ENCODE measurements at regions not wholly inside any gene's neighbourhood (a gene's known extent, or its start where the extent isn't known, plus 50 kb on each side); places are given as distances from the start of the nearest gene placed in this dataset.

DNA sequence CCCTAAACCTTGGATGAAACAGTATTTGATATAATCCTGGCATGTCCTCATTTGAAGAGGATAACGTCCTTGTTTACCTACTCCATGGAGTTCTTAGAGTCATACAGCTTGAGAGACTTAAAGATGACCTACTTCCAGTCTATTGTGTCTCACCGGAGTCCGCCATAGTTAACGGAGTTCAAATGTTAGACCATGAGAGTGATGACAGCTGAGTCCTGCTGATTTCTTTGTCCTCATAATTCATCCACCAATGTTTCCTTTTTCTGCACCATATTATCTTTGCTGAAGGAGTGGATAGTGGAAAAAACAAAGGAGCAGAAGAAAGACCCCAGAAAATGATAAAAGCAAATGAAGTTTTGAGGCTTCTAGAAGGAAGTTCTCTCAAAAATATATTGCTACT is 75.8 kb upstream of the HIF1A start:
- in situ Hi-C loops (cut with MboI; ENCODE audit: low sequenced_read_pairs) (no loop called here), intact Hi-C loops (cut with micrococcal nuclease) (no loop called here), dilution Hi-C loops (cut with HindIII; ENCODE audit: low sequenced_read_pairs, unreplicated experiment) (no loop called here)
- BruUV-seq (replicated peaks), result no TSS peak
- Histone ChIP-seq H3K4ac (ENCODE audit: low read depth, low read length) (no peak overlapping the region), H3K27ac (ENCODE audit: insufficient read depth, low read length) (no peak overlapping the region), H3K9me1 (ENCODE audit: insufficient read depth, low read length) (peaks cover 4% of the 10 kb centered on the region), H3K4me1 (ENCODE audit: control insufficient read depth, insufficient read depth, low read length) (peaks cover 13% of the 10 kb centered on the region), H2BK5ac (ENCODE audit: low read depth, low read length, poor library complexity, severe bottlenecking) (no peak overlapping the region), H4K91ac (ENCODE audit: insufficient read depth, low read depth, low read length) (no peak overlapping the region), H2BK20ac (ENCODE audit: low read depth, low read length) (peak overlapping the region; percentile 9; the same call in 1 of the 2 replicates), H3K18ac (ENCODE audit: low read depth, low read length) (no peak overlapping the region; the same call in 1 of the 2 replicates), H2BK15ac (ENCODE audit: low read depth, low read length) (0 out of 3 replicates have a peak overlapping the region, but pooled peaks have one; percentile 4), H4K20me1 (ENCODE audit: insufficient read depth, low read length) (no peaks in the 10 kb centered on the region), H3K23ac (ENCODE audit: low read depth, low read length) (no peak overlapping the region), H3K9me3 (ENCODE audit: control insufficient read depth, insufficient read depth, low read length) (no peaks in the 10 kb centered on the region), H3K4me3 (ENCODE audit: insufficient read depth, low read depth, low read length) (no peak overlapping the region), H3K79me1 (ENCODE audit: low read depth in 1 of 2, low read length in 2 of 2) (peaks cover 0 to 8% of the 10 kb centered on the region in 2 experiments; a peak in 2 of 4 replicates), H3K4me2 (ENCODE audit: low read depth, low read length) (no peak overlapping the region), H2BK120ac (ENCODE audit: low read depth, low read length) (no peak overlapping the region; the same call in 1 of the 2 replicates), H3K56ac (ENCODE audit: extremely low read depth, insufficient read depth, low read length) (no peak overlapping the region), H3K9ac (ENCODE audit: low read depth, low read length) (no peak overlapping the region), H2AK5ac (ENCODE audit: low read depth, low read length) (no peak overlapping the region), H2AFZ (replicated peaks; ENCODE audit: low read length, poor library complexity) (no peak overlapping the region), H3K14ac (replicated peaks; ENCODE audit: low read depth, low read length) (no peak overlapping the region), H3K36me3 (ENCODE audit: control insufficient read depth, insufficient read depth, low read length) (no peaks in the 10 kb centered on the region), H4K5ac (ENCODE audit: low read depth, low read length) (no peak overlapping the region), H4K8ac (ENCODE audit: low read depth in 2 of 2, low read length in 2 of 2) (no peak overlapping the region), H3K27me3 (ENCODE audit: control insufficient read depth, insufficient read depth, low read length) (no peaks in the 10 kb centered on the region), H2AK9ac (replicated peaks; ENCODE audit: low read depth, low read length, poor library complexity) (no peak overlapping the region)
- POLR2A ChIA-PET (ENCODE audit: unreplicated experiment), result no interaction called here
- DNase-seq (no peak), ATAC-seq (ENCODE audit: low read depth) (no peak)
- 87% methylated on average over 3 of the region's 4 CpGs; no CpG with 5 or more reads in 1 of the 2 experiments for WGBS, 2 experiments (ENCODE audit: extremely low coverage in 2 of 2, insufficient read length in 1 of 2)
- CTCF ChIA-PET, result no interaction called here
- TF ChIP-seq NFE2L2 (IDR thresholded peaks at IDR 0.05; ENCODE audit: low read depth, low read length) (no peak), CHD1 (IDR thresholded peaks at IDR 0.05; ENCODE audit: low read depth, low read length) (no peak), CEBPB (IDR thresholded peaks at IDR 0.05; ENCODE audit: low read depth, low read length) (no peak), MAFK (IDR thresholded peaks at IDR 0.05; ENCODE audit: low read depth, low read length) (no peak), RCOR1 (IDR thresholded peaks at IDR 0.05; ENCODE audit: insufficient replicate concordance, low read length) (no peak), RFX5 (IDR thresholded peaks at IDR 0.05; ENCODE audit: low read depth, low read length) (no peak)
- TF ChIP-seq, protein P1, sequence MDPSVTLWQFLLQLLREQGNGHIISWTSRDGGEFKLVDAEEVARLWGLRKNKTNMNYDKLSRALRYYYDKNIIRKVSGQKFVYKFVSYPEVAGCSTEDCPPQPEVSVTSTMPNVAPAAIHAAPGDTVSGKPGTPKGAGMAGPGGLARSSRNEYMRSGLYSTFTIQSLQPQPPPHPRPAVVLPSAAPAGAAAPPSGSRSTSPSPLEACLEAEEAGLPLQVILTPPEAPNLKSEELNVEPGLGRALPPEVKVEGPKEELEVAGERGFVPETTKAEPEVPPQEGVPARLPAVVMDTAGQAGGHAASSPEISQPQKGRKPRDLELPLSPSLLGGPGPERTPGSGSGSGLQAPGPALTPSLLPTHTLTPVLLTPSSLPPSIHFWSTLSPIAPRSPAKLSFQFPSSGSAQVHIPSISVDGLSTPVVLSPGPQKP (IDR thresholded peaks at IDR 0.05; ENCODE audit: borderline replicate concordance, low read depth, low read length), result no peak
- TF ChIP-seq, protein P2, sequence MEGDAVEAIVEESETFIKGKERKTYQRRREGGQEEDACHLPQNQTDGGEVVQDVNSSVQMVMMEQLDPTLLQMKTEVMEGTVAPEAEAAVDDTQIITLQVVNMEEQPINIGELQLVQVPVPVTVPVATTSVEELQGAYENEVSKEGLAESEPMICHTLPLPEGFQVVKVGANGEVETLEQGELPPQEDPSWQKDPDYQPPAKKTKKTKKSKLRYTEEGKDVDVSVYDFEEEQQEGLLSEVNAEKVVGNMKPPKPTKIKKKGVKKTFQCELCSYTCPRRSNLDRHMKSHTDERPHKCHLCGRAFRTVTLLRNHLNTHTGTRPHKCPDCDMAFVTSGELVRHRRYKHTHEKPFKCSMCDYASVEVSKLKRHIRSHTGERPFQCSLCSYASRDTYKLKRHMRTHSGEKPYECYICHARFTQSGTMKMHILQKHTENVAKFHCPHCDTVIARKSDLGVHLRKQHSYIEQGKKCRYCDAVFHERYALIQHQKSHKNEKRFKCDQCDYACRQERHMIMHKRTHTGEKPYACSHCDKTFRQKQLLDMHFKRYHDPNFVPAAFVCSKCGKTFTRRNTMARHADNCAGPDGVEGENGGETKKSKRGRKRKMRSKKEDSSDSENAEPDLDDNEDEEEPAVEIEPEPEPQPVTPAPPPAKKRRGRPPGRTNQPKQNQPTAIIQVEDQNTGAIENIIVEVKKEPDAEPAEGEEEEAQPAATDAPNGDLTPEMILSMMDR (conservative IDR thresholded peaks at IDR 0.05; ENCODE audit: low read depth, low read length), result no peak
- TF ChIP-seq, protein P3, sequence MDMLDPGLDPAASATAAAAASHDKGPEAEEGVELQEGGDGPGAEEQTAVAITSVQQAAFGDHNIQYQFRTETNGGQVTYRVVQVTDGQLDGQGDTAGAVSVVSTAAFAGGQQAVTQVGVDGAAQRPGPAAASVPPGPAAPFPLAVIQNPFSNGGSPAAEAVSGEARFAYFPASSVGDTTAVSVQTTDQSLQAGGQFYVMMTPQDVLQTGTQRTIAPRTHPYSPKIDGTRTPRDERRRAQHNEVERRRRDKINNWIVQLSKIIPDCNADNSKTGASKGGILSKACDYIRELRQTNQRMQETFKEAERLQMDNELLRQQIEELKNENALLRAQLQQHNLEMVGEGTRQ (IDR thresholded peaks at IDR 0.05; ENCODE audit: low read depth, low read length), result no peak
